H9 (cell line): ENCODE measurements at regions not wholly inside any gene's neighbourhood (a gene's known extent, or its start where the extent isn't known, plus 50 kb on each side); places are given as distances from the start of the nearest gene placed in this dataset.

Experiments
- DNase-seq: peaks from one replicate; pipeline ENCODE4 v3.0.0-alpha.2; 2017
- H2AFZ ChIP-seq: one replicate; pipeline ENCODE4 v1.6.1; 2013; ENCODE audit warnings: mild to moderate bottlenecking, low read length, control low read depth, moderate library complexity
- H2AK5ac ChIP-seq: 2 replicates; pipeline ENCODE4 v1.6.1; 2013; ENCODE audit warnings: low read length, control low read depth, mixed read lengths; ENCODE audit not compliant: insufficient read length
- H2BK120ac ChIP-seq: one replicate; pipeline ENCODE4 v1.6.1; 2013; ENCODE audit warnings: low read depth, mild to moderate bottlenecking, low read length, control low read depth, inconsistent platforms; ENCODE audit not compliant: poor library complexity, severe bottlenecking
- H2BK12ac ChIP-seq: 2 replicates; pipeline ENCODE4 v1.6.1; 2013; ENCODE audit warnings: low read length, control low read depth, mixed read lengths, low read depth; ENCODE audit not compliant: insufficient read length
- H2BK15ac ChIP-seq: 2 replicates; pipeline ENCODE4 v1.6.1; 2013; ENCODE audit warnings: low read depth, low read length, control low read depth
- H2BK20ac ChIP-seq: one replicate; pipeline ENCODE4 v1.6.1; 2013; ENCODE audit warnings: low read depth, mild to moderate bottlenecking, low read length, control low read depth, inconsistent platforms; ENCODE audit not compliant: poor library complexity, severe bottlenecking
- H2BK5ac ChIP-seq: 2 replicates; pipeline ENCODE4 v1.6.1; 2013; ENCODE audit warnings: low read length, control low read depth, mixed read lengths; ENCODE audit not compliant: insufficient read length
- H3K14ac ChIP-seq: 2 replicates; pipeline ENCODE4 v1.6.1; 2013; ENCODE audit warnings: low read length, control low read depth; ENCODE audit not compliant: insufficient read depth
- H3K18ac ChIP-seq: 2 replicates; pipeline ENCODE4 v1.6.1; 2013; ENCODE audit warnings: low read depth, mild to moderate bottlenecking, mixed read lengths, low read length, control low read depth; ENCODE audit not compliant: insufficient read length
- H3K23ac ChIP-seq: 2 replicates; pipeline ENCODE4 v1.6.1; 2013; ENCODE audit warnings: low read length, control low read depth, mixed read lengths, low read depth; ENCODE audit not compliant: insufficient read length
- H3K23me2 ChIP-seq: 2 replicates; pipeline ENCODE4 v1.6.1; 2013; ENCODE audit warnings: low read depth, mild to moderate bottlenecking, mixed read lengths, low read length, control low read depth; ENCODE audit not compliant: insufficient read length, poor library complexity, severe bottlenecking
- H3K27ac ChIP-seq: 2 replicates; pipeline ENCODE4 v1.5.1; 2013; ENCODE audit warnings: low read length, control low read depth, mixed read lengths, low read depth; ENCODE audit not compliant: insufficient read length
- H3K27me3 ChIP-seq: 2 replicates; pipeline ENCODE4 v1.6.1; 2013; ENCODE audit warnings: low read length, control low read depth, inconsistent platforms; ENCODE audit not compliant: insufficient read depth
- H3K4ac ChIP-seq: 2 replicates; pipeline ENCODE4 v1.6.1; 2013; ENCODE audit warnings: low read depth, mild to moderate bottlenecking, control low read depth, inconsistent platforms, low read length, moderate library complexity
- H3K4me1 ChIP-seq: 2 replicates; pipeline ENCODE4 v1.6.1; 2013; ENCODE audit warnings: low read length, control low read depth, inconsistent platforms; ENCODE audit not compliant: insufficient read depth
- H3K4me2 ChIP-seq: 2 replicates; pipeline ENCODE4 v1.6.1; 2013; ENCODE audit warnings: low read length, control low read depth, mixed read lengths; ENCODE audit not compliant: insufficient read length, insufficient read depth
- H3K56ac ChIP-seq: 2 replicates; pipeline ENCODE4 v1.6.1; 2013; ENCODE audit warnings: low read depth, mild to moderate bottlenecking, mixed read lengths, low read length, control low read depth; ENCODE audit not compliant: insufficient read length
- H3K79me1 ChIP-seq: 2 replicates; pipeline ENCODE4 v1.6.1; 2013; ENCODE audit warnings: low read depth, mild to moderate bottlenecking, moderate library complexity, low read length, control low read depth, inconsistent platforms; ENCODE audit not compliant: insufficient read depth, poor library complexity, severe bottlenecking
- H3K79me2 ChIP-seq: 2 replicates; pipeline ENCODE4 v1.6.1; 2013; ENCODE audit warnings: low read length, control low read depth, inconsistent platforms; ENCODE audit not compliant: insufficient read depth
- H3K9ac ChIP-seq: 2 replicates; pipeline ENCODE4 v1.6.1; 2013; ENCODE audit warnings: low read length, control low read depth, mixed read lengths; ENCODE audit not compliant: insufficient read length; ENCODE audit errors: extremely low read depth
- H3K9me3 ChIP-seq: one replicate; pipeline ENCODE4 v1.6.1; 2013; ENCODE audit warnings: low read depth, low read length, inconsistent platforms; ENCODE audit not compliant: control insufficient read depth
- H3T11ph ChIP-seq: one replicate; pipeline ENCODE4 v1.6.1; 2013; ENCODE audit warnings: mild to moderate bottlenecking, low read length, control low read depth, inconsistent platforms
- H4K20me1 ChIP-seq: one replicate; pipeline ENCODE4 v1.6.1; 2013; ENCODE audit not compliant: control insufficient read depth, insufficient read length, insufficient read depth
- H4K5ac ChIP-seq: 2 replicates; pipeline ENCODE4 v1.6.1; 2013; ENCODE audit warnings: low read depth, mild to moderate bottlenecking, mixed read lengths, low read length, control low read depth; ENCODE audit not compliant: insufficient read length
- H4K8ac ChIP-seq: replicated peaks from 2 replicates; pipeline ENCODE4 v1.6.1; 2013; ENCODE audit warnings: low read length, control low read depth, mixed read lengths, low read depth; ENCODE audit not compliant: insufficient read length
- H4K91ac ChIP-seq: 2 replicates; pipeline ENCODE4 v1.6.1; 2013; ENCODE audit warnings: low read depth, mild to moderate bottlenecking, moderate library complexity, mixed read lengths, low read length, control low read depth; ENCODE audit not compliant: insufficient read length
- H3K27ac Mint-ChIP-seq, 3 experiments: 2 replicates in 2 of 3; 3 replicates in 1 of 3; pipeline ENCODE4 v1.8.0; 2020 to 2021; ENCODE audit warnings: mixed read lengths in 3 of 3, mild to moderate bottlenecking in 1 of 3, moderate library complexity in 1 of 3
- H3K27me3 Mint-ChIP-seq: 2 replicates; pipeline ENCODE4 v1.8.0; 2021; ENCODE audit warnings: low read depth, mild to moderate bottlenecking, moderate library complexity, mixed read lengths
- H3K36me3 Mint-ChIP-seq, 3 experiments: 2 replicates in 2 of 3; 3 replicates in 1 of 3; pipeline ENCODE4 v1.8.0; 2020 to 2021; ENCODE audit warnings: low read depth in 3 of 3, mixed read lengths in 3 of 3; ENCODE audit not compliant: insufficient read depth in 1 of 3
- H3K4me1 Mint-ChIP-seq, 2 experiments: 2 replicates each; pipeline ENCODE4 v1.8.0; 2020; ENCODE audit warnings: mixed read lengths in 2 of 2
- H3K4me3 Mint-ChIP-seq, 2 experiments: 2 replicates in 1 of 2; 3 replicates in 1 of 2; pipeline ENCODE4 v1.8.0; 2020 to 2021; ENCODE audit warnings: mild to moderate bottlenecking in 2 of 2, mixed read lengths in 2 of 2, moderate library complexity in 1 of 2
- H3K9me3 Mint-ChIP-seq, 2 experiments: 2 replicates in 1 of 2; 3 replicates in 1 of 2; pipeline ENCODE4 v1.8.0; 2020; ENCODE audit warnings: mild to moderate bottlenecking in 2 of 2, mixed read lengths in 2 of 2, moderate library complexity in 1 of 2
- WGBS: extraction: QIAGEN DNeasy Blood & Tissue Kit; methylation state at CpG from one replicate; pipeline ENCODE4 v1.1.7; 2013; ENCODE audit warnings: missing lambda C conversion rate, low lambda C conversion rate, mixed read lengths; ENCODE audit not compliant: insufficient read length; ENCODE audit errors: extremely low coverage; 5-methylcytosine and 5-hydroxymethylcytosine counted together
- TF ChIP-seq, protein P1 (sequence below): fragments of 200-600 bp; sonication (generic); conservative IDR thresholded peaks from 3 replicates; pipeline ENCODE4 v1.8.0; 2021; ENCODE audit warnings: antibody characterized with exemption, mild to moderate bottlenecking

GRCh38 chr2:51526766-51527165 is 494.8 kb upstream of the NRXN1 start:
- no peaks in the 10 kb centered on the region for H4K20me1 ChIP-seq
- WGBS, result no CpG with 5 or more reads among the region's 2 CpGs
- H2BK5ac ChIP-seq, result no peak overlapping the region

More at GRCh38 chr2:51526766-51527165, 494.8 kb upstream of the NRXN1 start:
- no peak overlapping the region for H2AK5ac ChIP-seq
- no peaks in the 10 kb centered on the region for H3K27me3 ChIP-seq
- H4K91ac ChIP-seq, result no peak overlapping the region
- no peak overlapping the region for H3K56ac ChIP-seq
- no peak overlapping the region for H2BK15ac ChIP-seq
- TF ChIP-seq, protein P1, sequence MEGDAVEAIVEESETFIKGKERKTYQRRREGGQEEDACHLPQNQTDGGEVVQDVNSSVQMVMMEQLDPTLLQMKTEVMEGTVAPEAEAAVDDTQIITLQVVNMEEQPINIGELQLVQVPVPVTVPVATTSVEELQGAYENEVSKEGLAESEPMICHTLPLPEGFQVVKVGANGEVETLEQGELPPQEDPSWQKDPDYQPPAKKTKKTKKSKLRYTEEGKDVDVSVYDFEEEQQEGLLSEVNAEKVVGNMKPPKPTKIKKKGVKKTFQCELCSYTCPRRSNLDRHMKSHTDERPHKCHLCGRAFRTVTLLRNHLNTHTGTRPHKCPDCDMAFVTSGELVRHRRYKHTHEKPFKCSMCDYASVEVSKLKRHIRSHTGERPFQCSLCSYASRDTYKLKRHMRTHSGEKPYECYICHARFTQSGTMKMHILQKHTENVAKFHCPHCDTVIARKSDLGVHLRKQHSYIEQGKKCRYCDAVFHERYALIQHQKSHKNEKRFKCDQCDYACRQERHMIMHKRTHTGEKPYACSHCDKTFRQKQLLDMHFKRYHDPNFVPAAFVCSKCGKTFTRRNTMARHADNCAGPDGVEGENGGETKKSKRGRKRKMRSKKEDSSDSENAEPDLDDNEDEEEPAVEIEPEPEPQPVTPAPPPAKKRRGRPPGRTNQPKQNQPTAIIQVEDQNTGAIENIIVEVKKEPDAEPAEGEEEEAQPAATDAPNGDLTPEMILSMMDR, result no peak
- H3K27ac ChIP-seq, result no peak overlapping the region
- H3K23me2 ChIP-seq, result no peaks in the 10 kb centered on the region
- no peaks in the 10 kb centered on the region for H3K9me3 ChIP-seq
- Mint-ChIP-seq H3K9me3 (peaks cover 5 to 6% of the 10 kb centered on the region in 2 experiments; a peak in 3 of 5 replicates), H3K27me3 (no peaks in the 10 kb centered on the region), H3K4me1 (peaks cover 4 to 5% of the 10 kb centered on the region in 2 experiments; a peak in 3 of 4 replicates), H3K27ac (no peak overlapping the region), H3K36me3 (peaks cover 0 to 12% (median 2%) of the 10 kb centered on the region in 3 experiments; a peak in 2 of 7 replicates), H3K4me3 (no peak overlapping the region)
- H3K79me1 ChIP-seq, result no peaks in the 10 kb centered on the region
- H3K4me1 ChIP-seq, result no peaks in the 10 kb centered on the region
- no peak overlapping the region for H3K23ac ChIP-seq
- DNase-seq, result no peak
- H2BK12ac ChIP-seq, result no peak overlapping the region
- no peaks in the 10 kb centered on the region for H3K79me2 ChIP-seq
- H3K14ac ChIP-seq, result no peak overlapping the region
- no peak overlapping the region for H3K18ac ChIP-seq
- H3T11ph ChIP-seq, result no peak overlapping the region
- no peak overlapping the region for H4K5ac ChIP-seq
- H2BK20ac ChIP-seq, result no peak overlapping the region
- H3K4ac ChIP-seq, result no peak overlapping the region
- no peak overlapping the region for H2AFZ ChIP-seq
- H2BK120ac ChIP-seq, result no peak overlapping the region
- H3K9ac ChIP-seq, result no peak overlapping the region
- H3K4me2 ChIP-seq, result no peak overlapping the region
- no peak overlapping the region for H4K8ac ChIP-seq
